GM12864 (cell line): ENCODE measurements at regions not wholly inside any gene's neighbourhood (a gene's known extent, or its start where the extent isn't known, plus 50 kb on each side); places are given as distances from the start of the nearest gene placed in this dataset.
"Not testable (repeated sequence)": the region's sequence is repeated elsewhere in the genome, so short reads cannot be mapped to it uniquely, and the experiment has no call there.

Experiments
- DNase-seq: peaks from one replicate; pipeline ENCODE4 v3.0.0-alpha.2; 2011; ENCODE audit warnings: low read depth
- H3K4me3 ChIP-seq: 2 replicates; pipeline ENCODE4 v1.5.1; 2011; ENCODE audit warnings: mild to moderate bottlenecking, low read depth, low read length, control low read depth
- CTCF ChIP-seq: IDR thresholded peaks from 2 replicates; pipeline ENCODE4 v1.5.1; 2011; ENCODE audit warnings: low read depth, mild to moderate bottlenecking, moderate library complexity, low read length, control low read depth, inconsistent platforms; ENCODE audit errors: missing control alignments

- DNase-seq: no peak
- TF ChIP-seq CTCF: no peak
- no peak overlapping the region for H3K4me3 ChIP-seq
These were observed 308.1 kb downstream of the LRRC70 start for GRCh38 chr5:62886603-62887315.

DNA sequence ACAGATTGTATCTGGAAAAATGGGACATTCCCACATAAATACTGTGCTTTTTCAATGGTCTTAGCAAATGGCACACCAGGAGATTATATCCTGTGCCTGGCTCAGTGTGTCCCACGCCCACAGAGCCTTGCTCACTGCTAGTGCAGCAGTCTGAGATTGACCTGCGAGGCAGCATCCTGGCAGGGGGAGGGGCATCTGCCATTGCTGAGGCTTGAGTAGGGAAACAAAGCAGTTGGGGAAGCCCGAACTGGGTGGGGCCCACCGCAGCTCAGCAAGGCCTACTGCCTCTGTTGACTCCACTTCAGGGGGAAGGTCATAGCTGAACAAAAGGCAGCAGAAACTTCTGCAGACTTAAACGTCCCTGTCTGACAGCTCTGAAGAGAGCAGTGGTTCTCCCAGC is 258.7 kb downstream of the LRRC70 start:
- not testable (repeated sequence) for H3K4me3 ChIP-seq, DNase-seq

DNA sequence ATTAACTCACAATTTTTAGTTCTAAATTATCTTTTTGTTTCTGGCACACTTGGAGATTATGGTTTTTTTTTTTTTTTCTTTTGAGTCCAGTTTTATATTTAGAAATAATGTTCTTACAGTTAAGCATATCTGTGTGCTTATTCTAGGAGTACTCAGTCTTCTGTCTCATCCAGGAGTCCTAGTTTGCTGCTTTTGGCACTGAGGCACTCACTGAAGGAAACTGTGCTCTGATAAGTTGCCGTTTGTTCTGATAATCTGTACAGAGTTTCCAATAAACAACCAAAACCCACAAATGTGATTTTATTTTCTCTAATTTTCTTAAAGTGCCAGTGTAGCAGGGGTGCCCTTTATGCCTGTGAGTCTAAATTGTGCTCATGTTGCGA is 251.0 kb downstream of the LRRC70 start:
- DNase-seq: no peak
- TF ChIP-seq CTCF: no peak
- no peak overlapping the region for H3K4me3 ChIP-seq

DNA sequence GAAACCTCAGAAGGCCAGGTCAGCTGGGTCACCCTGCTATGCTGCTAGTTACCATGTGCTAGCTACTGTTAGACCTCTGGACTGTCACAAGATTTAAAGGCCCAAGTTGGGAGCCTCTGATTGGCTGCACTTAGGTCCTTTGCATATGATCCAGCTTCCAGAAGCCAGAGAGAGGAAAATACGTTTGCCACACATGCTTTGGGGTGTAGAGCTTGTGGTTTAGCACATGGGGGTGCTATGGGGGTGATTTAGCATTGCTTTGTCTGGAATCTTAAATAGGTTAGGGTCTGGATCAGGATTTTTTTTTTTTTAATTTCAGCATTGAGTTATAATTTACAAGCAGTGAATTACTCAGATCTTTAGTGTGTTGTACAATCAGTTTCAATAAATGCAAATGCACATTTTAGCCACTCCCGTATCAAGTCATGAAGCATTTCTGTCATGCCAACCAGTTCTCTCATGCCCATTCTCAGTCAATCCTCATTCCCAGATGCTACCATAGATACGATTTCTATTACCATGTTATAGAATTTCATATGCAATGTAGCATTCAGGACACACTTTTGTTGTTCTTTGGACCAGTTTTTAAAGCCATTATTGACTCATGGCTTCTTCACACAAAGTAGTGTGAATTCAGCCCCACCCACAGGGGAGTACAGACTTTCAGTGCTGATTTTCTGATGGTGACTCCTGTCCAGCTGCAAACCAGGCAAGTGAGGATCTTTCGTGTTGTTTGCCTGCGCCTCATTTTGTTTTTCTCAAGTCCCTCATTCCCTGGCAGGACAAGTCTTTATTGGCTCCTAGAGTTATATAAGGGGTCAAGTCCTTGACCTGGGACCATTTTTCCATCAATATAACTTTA is 250.4 kb downstream of the LRRC70 start:
- TF ChIP-seq CTCF: no peak
- no peak overlapping the region for H3K4me3 ChIP-seq

DNA sequence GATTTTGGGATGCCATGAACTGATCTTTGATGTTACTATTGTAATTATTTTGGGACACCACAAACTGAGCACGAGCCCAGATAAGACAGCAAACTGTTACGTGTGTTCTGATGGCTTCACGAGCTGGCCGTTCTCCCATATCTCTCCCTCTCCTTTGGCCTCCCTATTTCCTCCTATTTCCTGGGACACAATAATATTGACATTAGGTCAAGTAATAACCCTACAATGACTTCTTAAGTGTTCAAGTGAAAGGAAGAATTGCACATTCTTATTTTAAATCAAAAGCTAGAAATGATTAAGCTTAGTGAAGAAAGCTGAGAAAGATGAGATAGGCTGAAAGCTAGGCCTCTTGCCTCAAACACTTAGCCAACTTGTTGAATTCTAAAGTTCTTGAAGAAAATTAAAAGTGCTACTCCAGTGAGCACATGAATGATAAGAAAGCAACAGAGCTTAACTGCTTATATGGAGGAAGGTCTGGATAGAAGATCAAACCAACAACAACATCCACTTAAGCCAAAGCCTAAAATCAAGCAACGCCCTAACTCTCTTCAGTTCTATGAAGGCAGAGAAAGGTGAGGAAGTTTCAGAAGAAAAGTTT is 247.1 kb downstream of the LRRC70 start:
- no peak for DNase-seq
- no peak overlapping the region for H3K4me3 ChIP-seq
- TF ChIP-seq CTCF: no peak

More for the DNA sequence above, 250.4 kb downstream of the LRRC70 start:
- DNase-seq: no peak

GRCh38 chr5:62824936-62825335 is 246.3 kb downstream of the LRRC70 start:
- no peak for DNase-seq
- TF ChIP-seq CTCF: no peak
- H3K4me3 ChIP-seq: no peak overlapping the region

- not testable (repeated sequence) for H3K4me3 ChIP-seq, DNase-seq
These were observed 238.4 kb downstream of the LRRC70 start for GRCh38 chr5:62817043-62817442.
